PC-9 (cell line): ENCODE measurements at regions not wholly inside any gene's neighbourhood (a gene's known extent, or its start where the extent isn't known, plus 50 kb on each side); places are given as distances from the start of the nearest gene placed in this dataset.

Experiments
- BruUV-seq: library from RNA; stranded (reverse); fragments of 400-500 nt; replicated peaks from 2 replicates; lab custom pipeline; 2021; lab: Mats Ljungman, UMichigan
- CTCF ChIA-PET: fragments of 300-600 bp; sonication (Branson Sonifier 250); formaldehyde crosslinking; loops from one replicate; lab custom pipeline; 2022; ENCODE audit warnings: antibody characterized with exemption; lab: Charles Lee
- POLR2A ChIA-PET: fragments of 300-600 bp; sonication (Branson Sonifier 250); formaldehyde crosslinking; loops from one replicate; lab custom pipeline; 2022; ENCODE audit warnings: antibody characterized with exemption; ENCODE audit not compliant: unreplicated experiment; lab: Charles Lee
- DNase-seq, 2 experiments: peaks; one replicate each; pipeline versions ENCODE4 v3.0.0 to v3.0.0-alpha.2; 2015 to 2022; ENCODE audit warnings: mixed read lengths in 1 of 2
- H2AFZ ChIP-seq: fragments of 200-600 bp; sonication (generic); 2 replicates; pipeline ENCODE4 v1.8.1; 2017; ENCODE audit warnings: antibody characterized with exemption
- H3F3A ChIP-seq: fragments of 200-600 bp; sonication (generic); 2 replicates; pipeline ENCODE4 v1.8.1; 2017; ENCODE audit warnings: antibody characterized with exemption, mild to moderate bottlenecking, low read depth; ENCODE audit not compliant: insufficient read depth
- H3K27ac ChIP-seq: fragments of 200-600 bp; sonication (generic); 2 replicates; pipeline ENCODE4 v1.6.1; 2016; ENCODE audit warnings: mixed run types
- H3K27me3 ChIP-seq: fragments of 200-600 bp; sonication (generic); 2 replicates; pipeline ENCODE4 v1.6.1; 2016; ENCODE audit warnings: low read depth, mixed run types; ENCODE audit not compliant: insufficient read depth
- H3K36me3 ChIP-seq: fragments of 200-600 bp; sonication (generic); 2 replicates; pipeline ENCODE4 v1.6.1; 2016; ENCODE audit warnings: low read depth, mixed run types
- H3K4me1 ChIP-seq: fragments of 200-600 bp; sonication (generic); replicated peaks from 2 replicates; pipeline ENCODE4 v1.6.1; 2016; ENCODE audit warnings: mixed run types; ENCODE audit not compliant: insufficient read depth
- H3K4me2 ChIP-seq: fragments of 200-600 bp; sonication (generic); 2 replicates; pipeline ENCODE4 v1.6.1; 2017; ENCODE audit warnings: mixed run types
- H3K4me3 ChIP-seq: fragments of 200-600 bp; sonication (generic); 2 replicates; pipeline ENCODE4 v1.6.1; 2016; ENCODE audit warnings: mixed run types
- H3K79me2 ChIP-seq: fragments of 200-600 bp; sonication (generic); 2 replicates; pipeline ENCODE4 v1.6.1; 2017; ENCODE audit warnings: low read depth, mixed run types
- H3K9me2 ChIP-seq: fragments of 200-600 bp; sonication (generic); 2 replicates; pipeline ENCODE4 v1.8.1; 2017; ENCODE audit warnings: mild to moderate bottlenecking; ENCODE audit not compliant: insufficient read depth
- H3K9me3 ChIP-seq: fragments of 200-600 bp; sonication (generic); 2 replicates; pipeline ENCODE4 v1.8.1; 2016; ENCODE audit warnings: low read depth; ENCODE audit not compliant: insufficient read depth
- H4K20me1 ChIP-seq: fragments of 200-600 bp; sonication (generic); 2 replicates; pipeline ENCODE4 v1.8.1; 2017; ENCODE audit not compliant: insufficient read depth
- CTCF ChIP-seq: fragments of 200-600 bp; sonication (generic); conservative IDR thresholded peaks from 2 replicates; pipeline ENCODE4 v1.6.1; 2017; ENCODE audit warnings: mixed run types, antibody characterized with exemption, mild to moderate bottlenecking, moderate library complexity
- EZH2 ChIP-seq: fragments of 200-600 bp; sonication (generic); IDR thresholded peaks from 2 replicates; pipeline ENCODE4 v1.8.0; 2017; ENCODE audit warnings: antibody characterized with exemption, low read depth
- intact Hi-C: fragments of 100-400 bp; cut with micrococcal nuclease; formaldehyde crosslinking; loops from one replicate; pipeline ENCODE4 v1.10.0; 2022; ENCODE audit not compliant: unreplicated experiment

- ChIA-PET CTCF (no interaction called here), POLR2A (no interaction called here)
- no peak for DNase-seq
- Histone ChIP-seq H3K36me3 (no peaks in the 10 kb centered on the region), H3K4me1 (peaks cover 22% of the 10 kb centered on the region), H3K9me2 (no peaks in the 10 kb centered on the region), H2AFZ (no peak overlapping the region), H3K27ac (no peak overlapping the region), H3K27me3 (no peaks in the 10 kb centered on the region), H3F3A (peaks cover 19% of the 10 kb centered on the region), H3K4me2 (no peak overlapping the region), H3K79me2 (no peaks in the 10 kb centered on the region), H4K20me1 (no peaks in the 10 kb centered on the region), H3K9me3 (no peaks in the 10 kb centered on the region), H3K4me3 (no peak overlapping the region)
- intact Hi-C loops: no loop called here
- BruUV-seq: no TSS peak
- TF ChIP-seq CTCF (no peak), EZH2 (no peak)
Measured at GRCh38 chr5:74079971-74080556, 454.1 kb downstream of the ARHGEF28 start.

GRCh38 chr5:74075501-74076484, 449.8 kb downstream of the ARHGEF28 start:
- H3K36me3 ChIP-seq: no peaks in the 10 kb centered on the region
- H3K79me2 ChIP-seq: no peaks in the 10 kb centered on the region
- POLR2A ChIA-PET: interaction anchor here (0.6 kb wide), 1 partner anchor 45 kb away, joined by 3 read pairs; no protein-coding TSS in a partner anchor
- no peaks in the 10 kb centered on the region for H3K9me3 ChIP-seq
- H2AFZ ChIP-seq: no peak overlapping the region; the same call in 1 of the 2 replicates
- H3F3A ChIP-seq: peaks cover 25% of the 10 kb centered on the region
- peak overlapping the region; percentile 64 for H3K27ac ChIP-seq
- peaks cover 25% of the 10 kb centered on the region for H3K4me1 ChIP-seq
- H3K9me2 ChIP-seq: no peaks in the 10 kb centered on the region
- CTCF ChIA-PET: interaction anchor here (0.7 kb wide), 1 partner anchor 257 kb away, joined by 3 read pairs; no protein-coding TSS in a partner anchor
- BruUV-seq: no TSS peak
- peak overlapping the region; percentile 46 for H3K4me2 ChIP-seq
- TF ChIP-seq EZH2: no peak
- no peaks in the 10 kb centered on the region for H4K20me1 ChIP-seq
- no peaks in the 10 kb centered on the region for H3K27me3 ChIP-seq
- intact Hi-C loops: no loop called here
- peak; percentile 10 to 83 for DNase-seq
- H3K4me3 ChIP-seq: no peak overlapping the region

GRCh38 chr5:74074111-74074510, 448.1 kb downstream of the ARHGEF28 start:
- no peaks in the 10 kb centered on the region for H3K79me2 ChIP-seq
- H3K4me2 ChIP-seq: no peak overlapping the region
- BruUV-seq: no TSS peak
- ChIA-PET CTCF (no interaction called here), POLR2A (interaction anchor here (0.6 kb wide), 1 partner anchor 9 kb away, joined by 3 read pairs; no protein-coding TSS in a partner anchor)
- H3K27ac ChIP-seq: no peak overlapping the region
- H3K4me3 ChIP-seq: no peak overlapping the region
- no peaks in the 10 kb centered on the region for H3K27me3 ChIP-seq
- no peak for DNase-seq
- H3F3A ChIP-seq: peaks cover 25% of the 10 kb centered on the region
- H2AFZ ChIP-seq: no peak overlapping the region
- H3K9me3 ChIP-seq: no peaks in the 10 kb centered on the region
- H4K20me1 ChIP-seq: no peaks in the 10 kb centered on the region
- intact Hi-C loops: no loop called here
- H3K9me2 ChIP-seq: no peaks in the 10 kb centered on the region
- TF ChIP-seq CTCF (no peak), EZH2 (no peak)
- H3K36me3 ChIP-seq: no peaks in the 10 kb centered on the region
- peaks cover 25% of the 10 kb centered on the region for H3K4me1 ChIP-seq
